ENCODE measurements at regions not wholly inside any gene's neighbourhood (a gene's known extent, or its start where the extent isn't known, plus 50 kb on each side); places are given as distances from the start of the nearest gene placed in this dataset.

- no peak for TF ChIP-seq CTCF (IDR thresholded peaks at IDR 0.05)
- no peak for TF ChIP-seq POLR2AphosphoS5 (IDR thresholded peaks at IDR 0.05)
These were observed 654.2 kb downstream of the TLE1 start for GRCh38 chr9:81035171-81035570.

Data from sigmoid colon (tissue), 4 donors.